ENCODE measurements at regions not wholly inside any gene's neighbourhood (a gene's known extent, or its start where the extent isn't known, plus 50 kb on each side); places are given as distances from the start of the nearest gene placed in this dataset.

DNA sequence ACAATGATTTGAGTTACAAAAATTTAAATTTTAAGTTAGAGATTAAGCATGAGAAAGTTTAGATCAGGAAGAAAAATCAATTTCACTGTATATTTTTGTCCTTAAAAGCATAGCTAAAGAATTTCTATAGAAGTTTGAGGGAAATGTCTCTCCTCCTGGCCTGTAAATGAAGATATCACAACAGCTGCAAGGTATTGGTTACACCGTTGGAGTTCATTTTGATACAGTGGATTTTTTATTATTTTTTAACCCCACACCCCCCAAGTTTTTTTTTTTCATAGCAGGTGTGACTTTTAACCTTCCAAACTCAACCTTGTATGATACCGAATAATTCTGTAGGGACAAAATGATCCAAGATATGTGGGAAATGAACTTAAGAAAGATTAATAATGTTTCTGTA lies 156.3 kb downstream of the DISP1 start:
- dilution Hi-C loops (cut with HindIII; ENCODE audit: low sequenced_read_pairs, unreplicated experiment) (no loop called here), intact Hi-C loops (cut with micrococcal nuclease) (no loop called here), in situ Hi-C loops (cut with MboI; ENCODE audit: low sequenced_read_pairs) (no loop called here)
- ATAC-seq (ENCODE audit: low read depth) = no peak
- Histone ChIP-seq H3K27me3 (ENCODE audit: control insufficient read depth, insufficient read depth, low read length) (no peaks in the 10 kb centered on the region), H3K79me1 (ENCODE audit: low read depth in 1 of 2, low read length in 2 of 2) (no peaks in the 10 kb centered on the region), H3K23ac (ENCODE audit: low read depth, low read length) (no peak overlapping the region), H3K9ac (ENCODE audit: low read depth, low read length) (no peak overlapping the region), H3K9me1 (ENCODE audit: insufficient read depth, low read length) (no peaks in the 10 kb centered on the region), H2BK20ac (ENCODE audit: low read depth, low read length) (no peak overlapping the region), H3K56ac (ENCODE audit: extremely low read depth, insufficient read depth, low read length) (no peak overlapping the region), H3K14ac (replicated peaks; ENCODE audit: low read depth, low read length) (no peak overlapping the region), H2AK5ac (ENCODE audit: low read depth, low read length) (no peak overlapping the region), H4K8ac (ENCODE audit: low read depth in 2 of 2, low read length in 2 of 2) (no peak overlapping the region), H4K5ac (ENCODE audit: low read depth, low read length) (no peak overlapping the region), H3K4me1 (ENCODE audit: control insufficient read depth, insufficient read depth, low read length) (peaks cover 5% of the 10 kb centered on the region; the same call in 1 of the 2 replicates), H2BK15ac (ENCODE audit: low read depth, low read length) (no peak overlapping the region), H2BK5ac (ENCODE audit: low read depth, low read length, poor library complexity, severe bottlenecking) (no peak overlapping the region), H2AFZ (replicated peaks; ENCODE audit: low read length, poor library complexity) (no peak overlapping the region), H3K4me3 (ENCODE audit: insufficient read depth, low read depth, low read length) (no peak overlapping the region), H2BK120ac (ENCODE audit: low read depth, low read length) (no peak overlapping the region), H4K91ac (ENCODE audit: insufficient read depth, low read depth, low read length) (no peak overlapping the region), H3K36me3 (ENCODE audit: control insufficient read depth, insufficient read depth, low read length) (no peaks in the 10 kb centered on the region), H3K18ac (ENCODE audit: low read depth, low read length) (no peak overlapping the region), H2AK9ac (replicated peaks; ENCODE audit: low read depth, low read length, poor library complexity) (no peak overlapping the region), H3K27ac (ENCODE audit: insufficient read depth, low read length) (no peak overlapping the region), H3K9me3 (ENCODE audit: control insufficient read depth, insufficient read depth, low read length) (no peaks in the 10 kb centered on the region), H4K20me1 (ENCODE audit: insufficient read depth, low read length) (no peaks in the 10 kb centered on the region), H3K4ac (ENCODE audit: low read depth, low read length) (no peak overlapping the region), H3K4me2 (ENCODE audit: low read depth, low read length) (no peak overlapping the region)
- POLR2A ChIA-PET (ENCODE audit: unreplicated experiment) = no interaction called here
- no peak for DNase-seq
- no peak for TF ChIP-seq MXI1 (IDR thresholded peaks at IDR 0.05; ENCODE audit: borderline replicate concordance, low read depth, low read length)
- no peak for TF ChIP-seq MAFK (IDR thresholded peaks at IDR 0.05; ENCODE audit: low read depth, low read length)
- BruUV-seq (replicated peaks) = no TSS peak
- CTCF ChIA-PET = interaction anchor here (0.5 kb wide), 1 partner anchor 23 kb away, joined by 3 read pairs; no protein-coding TSS in a partner anchor
- no CpG with 5 or more reads among the region's 2 CpGs for WGBS, 2 experiments (ENCODE audit: extremely low coverage in 2 of 2, insufficient read length in 1 of 2)
